ENCODE measurements at regions not wholly inside any gene's neighbourhood (a gene's known extent, or its start where the extent isn't known, plus 50 kb on each side); places are given as distances from the start of the nearest gene placed in this dataset.

DNA sequence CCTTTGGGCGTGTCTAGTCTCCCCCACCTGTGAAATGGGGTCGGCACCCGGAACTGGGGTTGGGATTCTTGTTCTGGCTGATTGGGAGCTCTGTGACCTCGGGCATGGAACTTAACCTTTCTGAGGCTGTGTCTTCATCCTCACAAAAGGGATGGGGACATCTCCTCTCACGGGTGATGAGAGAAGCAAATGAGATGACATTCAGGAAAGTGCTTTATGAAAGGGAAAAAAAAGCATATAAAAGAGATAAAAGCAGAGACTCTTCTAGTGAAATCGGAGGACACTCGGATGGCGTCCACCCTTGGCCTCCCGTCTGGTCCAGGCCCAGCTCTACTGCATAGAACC lies 98.9 kb downstream of the LRRC74A start:
- H3K4me3 ChIP-seq = no peak overlapping the region
- H3K9me3 ChIP-seq = no peaks in the 10 kb centered on the region
- H3K27me3 ChIP-seq = no peaks in the 10 kb centered on the region
- 83 to 85% methylated on average over 5 to 9 of the region's 9 CpGs for WGBS, 2 donors (ENCODE audit: low coverage in 1 of 2)
- TF ChIP-seq POLR2AphosphoS5 (IDR thresholded peaks at IDR 0.05) = no peak
- no peak for TF ChIP-seq POLR2A (IDR thresholded peaks at IDR 0.05)
- H3K27ac ChIP-seq = no peak overlapping the region
- no peak for DNase-seq
- in situ Hi-C loops (cut with MboI; ENCODE audit: low pct_ligation_motif_present in 1 of 4, low pct_unique_long_range_greater_than_20kb in 1 of 4, low sequenced_read_pairs in 3 of 4) = no loop called here
- intact Hi-C loops (cut with DNase I; ENCODE audit: low total_unique reads) = no loop called here
- no peaks in the 10 kb centered on the region for H3K36me3 ChIP-seq
- H3K4me1 ChIP-seq = peaks cover 6 to 24% (median 6%) of the 10 kb centered on the region in 4 donors

DNA sequence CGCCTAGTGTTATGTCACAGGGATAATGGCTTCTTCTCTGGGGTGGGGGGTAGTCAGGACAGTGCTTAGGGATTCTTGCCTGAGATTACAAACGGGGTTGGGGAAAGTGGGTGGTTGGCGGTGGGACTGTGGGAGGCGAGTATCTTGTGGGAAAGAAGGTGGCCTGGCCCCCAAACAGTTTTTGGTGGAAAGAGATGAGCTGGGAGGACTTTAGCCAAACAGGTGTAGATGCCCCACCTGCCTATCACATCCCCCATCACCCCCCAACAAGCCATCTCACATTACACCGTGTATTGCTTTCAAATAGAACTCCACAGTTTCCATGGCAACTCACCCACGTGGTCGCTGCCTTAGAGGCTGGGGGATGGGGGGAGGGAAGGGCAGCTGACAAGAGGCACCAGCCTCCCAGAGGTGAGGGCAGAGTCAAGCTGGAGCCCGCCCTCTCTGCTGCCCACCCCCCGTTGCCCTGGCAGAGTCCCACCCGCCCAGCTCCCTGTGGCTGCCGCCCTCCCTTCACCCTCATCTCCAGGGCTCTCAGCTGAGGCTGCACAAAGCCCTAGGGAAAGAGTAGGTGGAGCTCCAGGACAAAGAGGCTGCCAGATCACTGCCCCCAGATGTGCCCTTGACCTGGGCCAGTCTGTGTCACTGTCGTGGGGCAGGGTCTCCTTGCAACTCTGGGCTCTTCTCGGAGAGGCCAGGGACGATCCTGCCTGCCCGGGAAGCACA lies 98.3 kb downstream of the LRRC74A start:
- WGBS, 2 donors (ENCODE audit: low coverage in 1 of 2) = 27 to 63% methylated on average over 3 to 15 of the region's 15 CpGs
- H3K9me3 ChIP-seq = no peaks in the 10 kb centered on the region
- intact Hi-C loops (cut with DNase I; ENCODE audit: low total_unique reads) = no loop called here
- TF ChIP-seq POLR2AphosphoS5 (IDR thresholded peaks at IDR 0.05) (no peak), POLR2A (IDR thresholded peaks at IDR 0.05) (no peak), CTCF (IDR thresholded peaks at IDR 0.05) (no peak), EP300 (IDR thresholded peaks at IDR 0.05; ENCODE audit: low read depth) (no peak)
- peaks cover 11 to 27% (median 11%) of the 10 kb centered on the region in 4 donors for H3K4me1 ChIP-seq
- no peak for DNase-seq
- H3K4me3 ChIP-seq = no peak overlapping the region
- no peak overlapping the region for H3K27ac ChIP-seq
- in situ Hi-C loops (cut with MboI; ENCODE audit: low pct_ligation_motif_present in 1 of 4, low pct_unique_long_range_greater_than_20kb in 1 of 4, low sequenced_read_pairs in 3 of 4) = loop anchor here in 1 of 4 donors (25.0 kb wide), 1 partner anchor 388 kb away; the partner anchor contains the start of genes GSTZ1 and POMT2
- H3K36me3 ChIP-seq = no peaks in the 10 kb centered on the region
- H3K27me3 ChIP-seq = no peaks in the 10 kb centered on the region

DNA sequence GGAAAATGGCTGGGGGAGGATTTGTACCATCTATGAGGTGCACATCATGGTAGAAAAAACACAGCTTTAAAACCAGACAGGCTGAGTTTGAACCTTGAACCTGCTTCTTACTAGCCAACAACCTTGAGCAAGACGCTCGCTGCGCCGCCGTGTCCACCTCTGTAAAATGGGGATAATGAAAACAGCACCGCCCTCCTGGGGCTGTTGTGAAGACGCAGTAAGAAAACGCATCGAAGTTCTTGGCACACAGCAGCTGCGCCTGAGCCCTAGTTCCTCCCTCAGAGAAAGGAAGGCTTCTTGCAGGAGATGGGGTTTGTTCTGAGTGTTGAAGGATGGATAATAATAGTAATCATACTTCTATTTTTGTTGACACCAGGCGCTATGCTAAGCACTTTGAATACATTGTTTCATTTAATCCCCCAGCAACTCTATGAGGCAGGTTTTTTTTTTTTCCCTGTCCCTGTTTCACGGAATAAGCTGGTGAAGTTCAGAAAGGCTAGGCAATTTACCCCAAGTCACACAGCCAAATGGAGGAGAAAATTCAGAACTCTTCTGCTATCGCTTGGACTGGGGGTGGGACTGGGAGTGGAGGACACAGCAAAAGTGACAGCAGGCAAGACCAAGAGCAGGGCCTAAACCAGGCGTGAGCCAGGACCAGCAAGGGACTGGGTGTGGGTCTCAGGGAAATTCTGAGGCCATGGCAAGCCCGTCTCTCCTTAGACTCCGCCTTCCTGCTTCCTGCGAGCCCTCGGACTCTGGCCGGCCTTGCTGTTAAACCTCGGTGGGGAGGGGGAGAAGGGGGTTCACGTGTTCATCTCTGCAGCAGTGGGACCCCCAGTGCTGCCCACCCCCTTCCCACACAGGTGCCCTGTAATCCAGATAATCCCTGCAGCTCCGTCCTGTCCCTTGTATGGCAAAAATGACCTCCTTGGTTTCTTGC lies 97.5 kb downstream of the LRRC74A start:
- H3K9me3 ChIP-seq = no peaks in the 10 kb centered on the region
- no peak overlapping the region for H3K27ac ChIP-seq
- WGBS, 2 donors (ENCODE audit: low coverage in 1 of 2) = 73 to 78% methylated on average over 6 to 22 of the region's 22 CpGs
- in situ Hi-C loops (cut with MboI; ENCODE audit: low pct_ligation_motif_present in 1 of 4, low pct_unique_long_range_greater_than_20kb in 1 of 4, low sequenced_read_pairs in 3 of 4) (loop anchor here in 1 of 4 donors (25.0 kb wide), 1 partner anchor 389 kb away; the partner anchor contains the start of genes GSTZ1 and POMT2), intact Hi-C loops (cut with DNase I; ENCODE audit: low total_unique reads) (no loop called here)
- no peaks in the 10 kb centered on the region for H3K27me3 ChIP-seq
- H3K36me3 ChIP-seq = no peaks in the 10 kb centered on the region
- no peak for DNase-seq
- TF ChIP-seq POLR2A (IDR thresholded peaks at IDR 0.05) (no peak), POLR2AphosphoS5 (IDR thresholded peaks at IDR 0.05) (no peak), CTCF (IDR thresholded peaks at IDR 0.05) (no peak), EP300 (IDR thresholded peaks at IDR 0.05; ENCODE audit: low read depth) (no peak)
- H3K4me1 ChIP-seq = peaks cover 18 to 35% (median 19%) of the 10 kb centered on the region in 4 donors
- no peak overlapping the region for H3K4me3 ChIP-seq

- Histone ChIP-seq H3K9me3 (no peaks in the 10 kb centered on the region), H3K27me3 (no peaks in the 10 kb centered on the region), H3K4me1 (peaks cover 28 to 46% (median 30%) of the 10 kb centered on the region in 4 donors), H3K36me3 (no peaks in the 10 kb centered on the region), H3K27ac (no peak overlapping the region), H3K4me3 (no peak overlapping the region)
- in situ Hi-C loops (cut with MboI; ENCODE audit: low pct_ligation_motif_present in 1 of 4, low pct_unique_long_range_greater_than_20kb in 1 of 4, low sequenced_read_pairs in 3 of 4) = loop anchor here in 1 of 4 donors (25.0 kb wide), 1 partner anchor 390 kb away; the partner anchor contains the start of genes GSTZ1 and POMT2
- no peak for TF ChIP-seq POLR2A (IDR thresholded peaks at IDR 0.05)
- no peak for TF ChIP-seq EP300 (IDR thresholded peaks at IDR 0.05; ENCODE audit: low read depth)
- TF ChIP-seq POLR2AphosphoS5 (IDR thresholded peaks at IDR 0.05) = no peak
- no peak for TF ChIP-seq CTCF (IDR thresholded peaks at IDR 0.05)
- no peak for DNase-seq
- WGBS, 2 donors (ENCODE audit: low coverage in 1 of 2) = 59 to 75% methylated on average over 9 to 10 of the region's 12 CpGs
- intact Hi-C loops (cut with DNase I; ENCODE audit: low total_unique reads) = no loop called here
Measured at GRCh38 chr14:76922584-76922983, 96.4 kb downstream of the LRRC74A start.

All from transverse colon (tissue), 4 donors.